IPS-20b (cell line): ENCODE measurements at regions not wholly inside any gene's neighbourhood (a gene's known extent, or its start where the extent isn't known, plus 50 kb on each side); places are given as distances from the start of the nearest gene placed in this dataset.

Experiments
- H3K27ac ChIP-seq: one replicate; pipeline ENCODE4 v1.5.1; 2013; ENCODE audit warnings: low read length
- H3K27me3 ChIP-seq: 2 replicates; pipeline ENCODE4 v1.6.1; 2013; ENCODE audit warnings: mild to moderate bottlenecking, low read length, inconsistent platforms; ENCODE audit not compliant: insufficient read depth
- H3K36me3 ChIP-seq: 2 replicates; pipeline ENCODE4 v1.6.1; 2013; ENCODE audit warnings: low read depth, mild to moderate bottlenecking, inconsistent platforms, low read length, moderate library complexity; ENCODE audit not compliant: insufficient read depth
- H3K4me1 ChIP-seq: 2 replicates; pipeline ENCODE4 v1.6.1; 2013; ENCODE audit warnings: mild to moderate bottlenecking, control low read depth, inconsistent platforms, low read length, moderate library complexity; ENCODE audit not compliant: insufficient read depth
- H3K4me3 ChIP-seq: 2 replicates; pipeline ENCODE4 v1.5.1; 2013; ENCODE audit warnings: mild to moderate bottlenecking, low read length, inconsistent platforms
- H3K9ac ChIP-seq: 2 replicates; pipeline ENCODE4 v1.6.1; 2013; ENCODE audit warnings: low read depth, mild to moderate bottlenecking, inconsistent platforms, low read length, moderate library complexity
- H3K9me3 ChIP-seq: 2 replicates; pipeline ENCODE4 v1.6.1; 2013; ENCODE audit warnings: mild to moderate bottlenecking, low read depth, low read length, inconsistent platforms; ENCODE audit not compliant: insufficient read depth

DNA sequence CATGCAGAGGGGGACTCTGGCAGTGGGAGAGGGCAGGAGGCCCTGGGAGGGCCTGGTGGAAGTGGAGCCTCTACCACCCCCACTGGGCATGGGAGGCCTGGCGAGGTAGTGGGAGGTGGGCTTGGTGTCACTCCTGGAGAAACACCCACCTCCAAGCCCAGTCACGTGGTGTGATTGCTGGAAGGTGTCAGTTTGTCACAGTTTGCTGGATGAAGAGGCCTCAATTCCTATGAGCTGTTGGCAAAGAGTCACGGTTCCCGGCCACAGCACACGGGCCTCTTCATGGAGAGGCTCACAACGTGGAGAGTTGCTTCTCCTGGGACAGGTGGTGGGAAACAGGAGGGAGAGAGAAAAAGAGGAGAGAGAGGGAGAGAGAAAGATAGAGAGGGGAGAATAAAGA lies 684.1 kb upstream of the ARGLU1 start:
- no peak overlapping the region for H3K27ac ChIP-seq
- H3K27me3 ChIP-seq, result no peaks in the 10 kb centered on the region
- H3K36me3 ChIP-seq, result no peaks in the 10 kb centered on the region
- H3K4me1 ChIP-seq, result peaks cover 12% of the 10 kb centered on the region; the same call in 1 of the 2 replicates
- H3K4me3 ChIP-seq, result no peak overlapping the region
- H3K9ac ChIP-seq, result no peak overlapping the region
- H3K9me3 ChIP-seq, result no peaks in the 10 kb centered on the region

DNA sequence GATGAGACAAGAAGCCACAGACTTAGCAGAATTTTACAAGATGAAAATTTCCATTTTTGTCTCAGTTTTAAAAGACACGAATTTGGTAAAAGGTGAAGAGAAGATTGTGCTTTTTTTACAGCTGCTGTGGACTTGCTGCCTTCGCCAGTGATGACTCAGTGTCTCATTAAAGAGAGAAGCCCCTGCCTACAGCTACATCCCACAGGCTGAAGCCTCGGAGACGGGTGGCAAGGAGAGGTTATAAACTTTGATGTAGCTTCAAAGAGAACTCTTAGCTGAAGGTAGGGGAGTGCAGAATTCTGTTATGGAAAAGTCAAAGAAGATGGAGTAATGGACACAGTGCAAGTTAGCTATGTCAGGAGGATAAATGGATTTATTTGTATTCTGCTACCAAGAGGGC lies 683.4 kb upstream of the ARGLU1 start:
- Histone ChIP-seq H3K36me3 (no peaks in the 10 kb centered on the region), H3K4me1 (peaks cover 12% of the 10 kb centered on the region; the same call in 1 of the 2 replicates), H3K27me3 (no peaks in the 10 kb centered on the region), H3K9me3 (no peaks in the 10 kb centered on the region), H3K27ac (no peak overlapping the region), H3K9ac (no peak overlapping the region), H3K4me3 (no peak overlapping the region)

DNA sequence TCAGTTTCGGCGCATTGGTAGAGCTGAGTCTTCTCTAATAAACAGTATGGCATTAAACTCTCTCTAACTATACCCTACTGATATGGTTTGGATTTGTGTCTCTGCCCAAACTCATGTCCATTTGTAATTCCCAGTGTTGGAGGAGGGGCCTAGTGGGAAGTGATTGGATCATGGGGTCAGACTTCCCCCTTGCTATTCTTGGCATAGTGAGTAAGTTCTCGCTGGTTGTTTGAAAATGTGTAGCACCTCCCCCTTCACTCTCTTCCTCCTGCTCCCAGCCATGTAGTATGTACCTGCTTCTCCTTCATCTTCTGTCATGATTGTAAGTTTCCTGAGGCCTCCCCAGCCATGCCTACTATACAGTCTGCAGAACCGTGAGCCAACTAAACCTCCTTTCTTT lies 682.7 kb upstream of the ARGLU1 start:
- no peak overlapping the region for H3K27ac ChIP-seq
- peaks cover 12% of the 10 kb centered on the region; the same call in 1 of the 2 replicates for H3K4me1 ChIP-seq
- H3K27me3 ChIP-seq, result no peaks in the 10 kb centered on the region
- no peak overlapping the region for H3K9ac ChIP-seq
- no peaks in the 10 kb centered on the region for H3K9me3 ChIP-seq
- no peak overlapping the region for H3K4me3 ChIP-seq
- no peaks in the 10 kb centered on the region for H3K36me3 ChIP-seq

DNA sequence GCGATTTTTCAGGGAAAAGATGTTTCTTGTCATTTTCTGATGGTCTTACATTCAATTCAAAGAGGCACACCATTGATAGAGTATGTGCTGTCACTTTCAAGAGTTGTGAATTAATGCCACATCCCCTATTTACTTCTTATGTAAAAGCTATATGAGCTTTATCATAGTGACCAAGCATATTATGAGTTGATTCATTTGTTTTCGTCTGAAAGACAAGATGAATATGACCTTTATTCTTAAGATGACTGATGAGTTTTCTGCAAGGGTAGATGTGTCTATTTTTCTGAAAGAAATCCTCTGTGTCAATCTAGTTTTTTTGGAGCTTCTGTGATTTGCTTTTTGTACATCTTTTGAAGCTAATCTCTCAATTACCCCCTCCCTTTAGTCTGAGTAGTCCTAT lies 676.3 kb upstream of the ARGLU1 start:
- no peak overlapping the region for H3K27ac ChIP-seq
- peaks cover 4% of the 10 kb centered on the region; the same call in 1 of the 2 replicates for H3K4me1 ChIP-seq
- no peaks in the 10 kb centered on the region for H3K9me3 ChIP-seq
- H3K36me3 ChIP-seq, result no peaks in the 10 kb centered on the region
- H3K4me3 ChIP-seq, result no peak overlapping the region
- H3K27me3 ChIP-seq, result no peaks in the 10 kb centered on the region
- no peak overlapping the region for H3K9ac ChIP-seq

DNA sequence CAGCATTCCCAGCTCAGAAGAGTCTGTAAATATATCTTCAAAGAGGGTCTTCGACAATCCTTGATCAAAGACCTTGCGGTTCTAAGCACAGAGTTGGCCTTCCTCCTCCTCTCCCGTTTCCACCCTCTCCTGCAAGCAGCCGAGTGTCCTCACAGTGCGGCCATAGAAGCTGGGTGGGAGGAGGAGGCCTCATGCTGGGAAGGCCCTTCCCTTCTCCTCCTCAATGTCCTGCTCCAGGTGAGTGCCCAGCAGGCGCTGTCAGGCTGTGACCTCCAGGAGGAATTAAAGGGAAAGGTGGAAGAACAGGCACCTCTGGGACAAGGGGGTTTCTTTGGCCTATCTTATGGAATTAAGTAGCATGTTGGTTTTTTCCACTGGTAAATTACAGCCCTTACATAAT lies 674.2 kb upstream of the ARGLU1 start:
- Histone ChIP-seq H3K36me3 (no peaks in the 10 kb centered on the region), H3K9me3 (no peaks in the 10 kb centered on the region), H3K9ac (no peak overlapping the region), H3K27ac (no peak overlapping the region), H3K4me3 (no peak overlapping the region), H3K4me1 (no peaks in the 10 kb centered on the region), H3K27me3 (no peaks in the 10 kb centered on the region)

DNA sequence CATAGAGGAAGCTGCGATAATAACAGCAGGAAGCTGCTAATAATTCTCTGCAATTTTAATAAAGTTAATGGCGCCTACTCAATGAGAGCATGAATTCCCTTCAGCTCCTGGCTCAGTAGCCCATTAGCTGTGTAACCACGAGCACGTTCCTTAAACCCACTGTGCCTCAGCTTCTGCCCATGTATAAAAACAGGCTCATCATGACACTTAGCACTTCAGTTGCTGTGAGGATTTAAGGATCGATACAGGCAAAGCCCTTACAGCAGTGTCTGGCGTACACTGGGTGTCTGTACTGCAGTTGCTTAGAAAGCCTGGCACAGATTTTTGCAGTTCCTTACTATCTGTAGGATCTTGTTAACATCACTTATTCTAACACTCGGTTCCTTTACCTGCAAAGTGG lies 673.4 kb upstream of the ARGLU1 start:
- Histone ChIP-seq H3K9ac (no peak overlapping the region), H3K27ac (no peak overlapping the region), H3K27me3 (no peaks in the 10 kb centered on the region), H3K36me3 (no peaks in the 10 kb centered on the region), H3K9me3 (no peaks in the 10 kb centered on the region), H3K4me3 (no peak overlapping the region), H3K4me1 (no peaks in the 10 kb centered on the region)

DNA sequence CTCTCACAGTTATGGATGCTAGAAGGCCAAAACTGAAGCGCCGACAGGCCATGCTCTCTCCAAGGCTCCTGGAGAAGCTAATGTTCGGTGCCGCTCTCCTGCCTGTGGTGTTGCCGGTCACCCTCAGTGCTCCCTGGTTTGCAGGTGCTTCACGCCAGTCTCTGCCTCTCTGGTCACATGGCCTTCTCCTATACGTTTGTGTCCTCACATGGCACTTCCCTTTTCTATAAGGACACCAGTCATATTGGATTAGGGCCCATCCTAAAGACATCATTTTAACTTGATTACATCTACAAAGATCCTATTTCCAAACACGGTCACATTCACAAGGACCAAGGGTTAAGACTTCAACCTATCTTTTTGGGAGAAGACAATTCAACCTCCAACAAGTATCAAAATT lies 671.3 kb upstream of the ARGLU1 start:
- Histone ChIP-seq H3K4me1 (no peaks in the 10 kb centered on the region), H3K27me3 (no peaks in the 10 kb centered on the region)

DNA sequence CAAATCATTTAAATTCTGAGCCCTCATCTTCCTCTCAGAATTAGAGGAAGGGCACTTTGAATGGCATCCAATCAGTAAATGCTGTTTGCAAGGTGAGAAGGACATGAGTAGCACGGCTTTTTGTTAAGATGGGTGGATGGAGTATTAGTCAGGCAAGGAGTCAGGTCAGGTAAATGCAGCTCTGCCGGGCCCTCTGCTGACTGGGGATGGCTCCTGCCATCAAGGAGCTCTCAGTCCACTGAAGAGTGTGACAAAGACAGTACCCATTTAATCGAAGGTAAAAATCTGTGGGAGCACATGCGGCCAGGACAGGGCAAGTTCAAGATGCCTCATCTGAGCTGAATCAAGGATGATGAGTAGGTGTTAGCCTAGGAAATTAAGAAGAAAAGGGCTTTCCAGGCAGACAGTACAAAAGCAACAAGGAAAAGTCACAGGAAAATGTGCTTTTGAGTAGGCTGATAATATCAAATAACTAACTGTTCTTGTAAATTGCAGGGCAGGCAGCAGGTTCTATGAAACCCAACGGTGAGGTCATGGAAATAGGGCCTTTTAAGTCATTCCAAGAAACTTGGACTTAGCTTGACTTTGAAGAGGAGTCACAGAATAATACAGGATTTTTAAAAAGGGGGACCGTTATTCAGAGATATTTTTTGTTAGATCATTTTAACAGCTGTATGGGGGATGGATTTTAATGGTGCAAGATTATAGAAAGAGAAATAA lies 670.5 kb upstream of the ARGLU1 start:
- no peaks in the 10 kb centered on the region for H3K4me1 ChIP-seq
- no peaks in the 10 kb centered on the region for H3K36me3 ChIP-seq
- H3K4me3 ChIP-seq, result no peak overlapping the region
- no peak overlapping the region for H3K27ac ChIP-seq
- H3K9ac ChIP-seq, result no peak overlapping the region
- no peaks in the 10 kb centered on the region for H3K27me3 ChIP-seq
- H3K9me3 ChIP-seq, result no peaks in the 10 kb centered on the region

More for the DNA sequence above, 671.3 kb upstream of the ARGLU1 start:
- Histone ChIP-seq H3K36me3 (no peaks in the 10 kb centered on the region), H3K9ac (no peak overlapping the region), H3K9me3 (no peaks in the 10 kb centered on the region), H3K4me3 (no peak overlapping the region), H3K27ac (no peak overlapping the region)

DNA sequence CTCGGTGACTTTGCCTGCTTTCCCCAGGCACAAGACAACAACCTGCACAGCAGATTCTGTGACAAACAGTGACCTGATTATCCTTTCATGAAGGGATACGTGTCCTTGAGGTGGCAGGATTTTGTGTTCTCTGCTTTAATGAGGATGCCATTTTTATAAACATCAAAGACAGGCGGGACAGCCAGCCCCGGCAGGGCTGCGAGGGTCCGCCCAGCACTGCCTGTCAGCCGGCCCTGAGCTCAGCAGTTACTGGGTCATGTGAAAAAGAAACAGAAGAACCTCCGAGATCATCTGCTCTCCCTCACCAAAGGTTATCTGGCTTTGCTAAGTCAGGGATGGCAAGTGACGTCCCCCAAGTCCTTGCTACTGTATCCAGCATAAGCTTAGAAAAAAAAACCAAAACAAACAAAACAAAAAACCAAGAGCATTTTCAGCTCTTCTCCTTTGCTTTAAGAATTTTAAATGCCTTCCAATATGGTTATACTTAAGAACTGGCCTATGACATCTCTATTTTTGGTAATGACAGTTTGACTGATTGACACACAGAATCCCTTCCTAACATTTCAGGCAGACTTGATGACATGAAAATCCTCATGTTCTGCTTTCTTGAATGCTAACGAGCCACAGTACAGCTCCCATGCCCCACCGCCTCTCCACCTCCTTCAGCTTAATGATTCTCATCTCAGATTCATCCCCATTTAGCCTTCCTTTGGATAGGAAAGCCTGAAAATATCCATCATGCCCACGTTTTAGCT lies 666.6 kb upstream of the ARGLU1 start:
- no peak overlapping the region for H3K4me3 ChIP-seq
- H3K9me3 ChIP-seq, result no peaks in the 10 kb centered on the region
- no peaks in the 10 kb centered on the region for H3K27me3 ChIP-seq
- no peaks in the 10 kb centered on the region for H3K4me1 ChIP-seq
- no peak overlapping the region for H3K27ac ChIP-seq
- H3K9ac ChIP-seq, result no peak overlapping the region
- no peaks in the 10 kb centered on the region for H3K36me3 ChIP-seq

DNA sequence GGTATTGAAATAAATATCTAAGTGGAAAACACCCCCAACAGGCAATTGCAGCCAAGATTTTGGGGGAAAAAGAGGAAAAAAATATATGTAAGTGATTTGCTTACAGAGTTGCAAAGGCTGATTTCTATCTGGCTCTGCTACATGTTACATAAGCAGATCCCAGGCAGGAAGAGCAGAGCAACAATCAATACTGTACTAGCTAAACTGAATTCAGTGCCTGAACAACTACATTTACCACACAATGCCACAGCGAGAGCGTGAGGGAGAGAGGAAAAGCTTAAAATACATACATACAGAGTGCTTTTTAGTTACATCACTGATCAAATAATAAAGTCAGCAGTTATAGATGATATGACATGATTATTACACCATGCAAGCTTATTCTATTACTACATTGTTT lies 665.6 kb upstream of the ARGLU1 start:
- H3K9ac ChIP-seq, result no peak overlapping the region
- H3K4me3 ChIP-seq, result no peak overlapping the region
- H3K9me3 ChIP-seq, result no peaks in the 10 kb centered on the region
- H3K27ac ChIP-seq, result no peak overlapping the region
- no peaks in the 10 kb centered on the region for H3K36me3 ChIP-seq
- H3K27me3 ChIP-seq, result no peaks in the 10 kb centered on the region
- H3K4me1 ChIP-seq, result no peaks in the 10 kb centered on the region

DNA sequence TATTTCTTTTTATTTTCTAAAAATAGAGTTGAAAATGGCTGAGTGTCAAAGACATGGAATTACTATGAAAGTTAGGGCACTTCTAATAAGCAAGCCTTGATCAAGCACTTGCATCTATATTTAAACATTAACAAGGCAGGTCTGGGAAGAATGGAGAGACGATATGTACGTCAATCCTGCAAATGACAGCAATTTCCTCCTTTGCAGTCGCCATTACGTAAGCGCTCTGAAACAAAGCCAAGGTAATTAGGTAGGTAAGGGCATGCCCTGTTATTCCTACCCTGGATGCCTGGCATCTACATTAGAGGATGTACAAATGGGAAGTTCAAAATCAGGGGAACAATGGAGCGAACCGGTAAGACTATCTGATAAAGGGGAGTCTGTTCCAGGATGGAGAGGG lies 664.0 kb upstream of the ARGLU1 start:
- Histone ChIP-seq H3K4me1 (no peaks in the 10 kb centered on the region), H3K9ac (no peak overlapping the region), H3K27ac (no peak overlapping the region), H3K9me3 (no peaks in the 10 kb centered on the region), H3K4me3 (no peak overlapping the region), H3K27me3 (no peaks in the 10 kb centered on the region), H3K36me3 (no peaks in the 10 kb centered on the region)

DNA sequence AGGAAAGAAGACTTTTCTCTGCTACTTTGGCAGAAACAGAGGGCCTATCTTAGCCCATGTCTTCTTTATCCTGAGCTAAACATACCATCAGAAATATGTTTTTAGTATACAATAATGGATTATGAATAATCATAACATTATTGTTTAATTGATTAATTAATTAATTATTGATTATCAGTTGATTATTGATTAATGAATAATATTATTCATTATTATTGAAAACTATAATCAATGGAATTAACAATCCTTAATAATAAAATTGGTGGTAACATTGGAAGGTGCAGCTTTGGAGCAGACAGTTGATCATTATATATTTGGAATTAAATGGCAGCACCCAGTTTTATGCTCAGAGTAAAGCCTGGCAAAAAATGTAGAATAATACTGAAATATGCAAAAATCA lies 655.9 kb upstream of the ARGLU1 start:
- H3K9ac ChIP-seq, result no peak overlapping the region
- peaks cover 7% of the 10 kb centered on the region; the same call in 1 of the 2 replicates for H3K4me1 ChIP-seq

More for the DNA sequence above, 655.9 kb upstream of the ARGLU1 start:
- no peak overlapping the region for H3K27ac ChIP-seq
- H3K4me3 ChIP-seq, result no peak overlapping the region
- no peaks in the 10 kb centered on the region for H3K9me3 ChIP-seq
- H3K27me3 ChIP-seq, result no peaks in the 10 kb centered on the region
- H3K36me3 ChIP-seq, result no peaks in the 10 kb centered on the region
